ENCODE measurements at regions not wholly inside any gene's neighbourhood (a gene's known extent, or its start where the extent isn't known, plus 50 kb on each side); places are given as distances from the start of the nearest gene placed in this dataset.

DNA sequence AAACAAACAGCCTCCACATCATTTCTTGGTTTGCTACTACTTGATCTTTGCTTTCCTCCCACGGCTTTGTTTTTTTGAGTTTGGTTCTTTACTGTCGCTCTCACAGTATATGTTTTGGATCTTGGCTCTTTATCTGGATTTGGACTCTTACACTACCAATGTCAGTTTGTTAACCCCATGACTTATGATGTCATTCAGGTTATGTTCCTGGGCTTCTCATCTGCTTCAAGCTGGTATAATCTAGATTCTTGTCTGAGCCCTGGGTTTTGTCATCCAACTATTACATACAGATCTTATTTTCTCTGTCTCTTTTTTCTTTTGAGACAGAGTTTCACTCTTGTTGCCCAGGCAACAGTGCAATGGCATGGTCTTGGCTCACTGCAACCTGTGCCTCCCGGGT is 482.9 kb upstream of the TEX13C start:
- H3K4me3 ChIP-seq (ENCODE audit: low read depth, low read length, poor library complexity, severe bottlenecking) = no peak overlapping the region
- H3K9me2 ChIP-seq (ENCODE audit: low read depth, low read length) = no peaks in the 10 kb centered on the region
- H3K27me3 ChIP-seq (ENCODE audit: insufficient read depth, low read length) = no peaks in the 10 kb centered on the region
- no peak overlapping the region for H3K9ac ChIP-seq (ENCODE audit: low read length)
- H3K9me3 ChIP-seq (ENCODE audit: low read length) = no peaks in the 10 kb centered on the region
- no peak overlapping the region for H3K27ac ChIP-seq (ENCODE audit: low read depth, low read length, poor library complexity, severe bottlenecking)
- H3K4me1 ChIP-seq (ENCODE audit: insufficient read depth, low read length, severe bottlenecking) = no peaks in the 10 kb centered on the region
- H3K4me2 ChIP-seq (ENCODE audit: low read length) = no peak overlapping the region
- H3F3A ChIP-seq (ENCODE audit: insufficient read depth, low read length) = no peaks in the 10 kb centered on the region
- TF ChIP-seq EZH2 (IDR thresholded peaks at IDR 0.05; ENCODE audit: borderline replicate concordance, low read length) = no peak
- TF ChIP-seq, protein P1, sequence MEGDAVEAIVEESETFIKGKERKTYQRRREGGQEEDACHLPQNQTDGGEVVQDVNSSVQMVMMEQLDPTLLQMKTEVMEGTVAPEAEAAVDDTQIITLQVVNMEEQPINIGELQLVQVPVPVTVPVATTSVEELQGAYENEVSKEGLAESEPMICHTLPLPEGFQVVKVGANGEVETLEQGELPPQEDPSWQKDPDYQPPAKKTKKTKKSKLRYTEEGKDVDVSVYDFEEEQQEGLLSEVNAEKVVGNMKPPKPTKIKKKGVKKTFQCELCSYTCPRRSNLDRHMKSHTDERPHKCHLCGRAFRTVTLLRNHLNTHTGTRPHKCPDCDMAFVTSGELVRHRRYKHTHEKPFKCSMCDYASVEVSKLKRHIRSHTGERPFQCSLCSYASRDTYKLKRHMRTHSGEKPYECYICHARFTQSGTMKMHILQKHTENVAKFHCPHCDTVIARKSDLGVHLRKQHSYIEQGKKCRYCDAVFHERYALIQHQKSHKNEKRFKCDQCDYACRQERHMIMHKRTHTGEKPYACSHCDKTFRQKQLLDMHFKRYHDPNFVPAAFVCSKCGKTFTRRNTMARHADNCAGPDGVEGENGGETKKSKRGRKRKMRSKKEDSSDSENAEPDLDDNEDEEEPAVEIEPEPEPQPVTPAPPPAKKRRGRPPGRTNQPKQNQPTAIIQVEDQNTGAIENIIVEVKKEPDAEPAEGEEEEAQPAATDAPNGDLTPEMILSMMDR (IDR thresholded peaks at IDR 0.05; ENCODE audit: low read length) = no peak
- no peaks in the 10 kb centered on the region for H4K20me1 ChIP-seq (ENCODE audit: insufficient read depth, low read length)
- no peaks in the 10 kb centered on the region for H3K36me3 ChIP-seq (ENCODE audit: insufficient read depth, low read length)
- no peak overlapping the region for H2AFZ ChIP-seq (ENCODE audit: low read length)
- no peaks in the 10 kb centered on the region for H3K79me2 ChIP-seq (ENCODE audit: insufficient read depth, low read length)

DNA sequence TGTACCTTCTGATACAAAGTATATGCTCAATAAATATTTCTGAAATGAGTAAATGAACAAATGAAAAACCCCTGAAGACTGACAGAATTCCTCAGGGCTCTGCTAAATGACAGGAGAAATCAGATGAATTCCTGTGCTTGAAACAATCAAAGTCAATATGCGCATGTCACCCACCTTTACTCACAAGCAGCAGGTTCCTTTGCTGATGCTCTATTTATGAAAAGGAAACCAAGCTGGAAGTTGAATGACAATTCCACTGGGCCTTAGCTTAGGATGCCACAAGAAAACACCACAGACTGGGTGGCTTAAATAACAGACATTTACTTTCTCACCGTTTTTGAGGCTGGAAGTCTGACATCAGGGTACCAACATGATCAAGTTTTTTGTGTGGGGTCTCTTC is 477.5 kb upstream of the TEX13C start:
- H3K4me1 ChIP-seq (ENCODE audit: insufficient read depth, low read length, severe bottlenecking) = no peaks in the 10 kb centered on the region

GRCh38 chrX:124860736-124861135 is 458.9 kb upstream of the TEX13C start:
- Histone ChIP-seq H3K4me2 (ENCODE audit: low read length) (no peak overlapping the region), H3K27me3 (ENCODE audit: insufficient read depth, low read length) (no peaks in the 10 kb centered on the region), H3K4me1 (ENCODE audit: insufficient read depth, low read length, severe bottlenecking) (no peaks in the 10 kb centered on the region), H3K9me2 (ENCODE audit: low read depth, low read length) (no peaks in the 10 kb centered on the region), H3K9me3 (ENCODE audit: low read length) (no peaks in the 10 kb centered on the region), H3F3A (ENCODE audit: insufficient read depth, low read length) (no peaks in the 10 kb centered on the region), H3K79me2 (ENCODE audit: insufficient read depth, low read length) (no peaks in the 10 kb centered on the region), H3K27ac (ENCODE audit: low read depth, low read length, poor library complexity, severe bottlenecking) (no peak overlapping the region), H4K20me1 (ENCODE audit: insufficient read depth, low read length) (no peaks in the 10 kb centered on the region), H3K9ac (ENCODE audit: low read length) (no peak overlapping the region), H2AFZ (ENCODE audit: low read length) (no peak overlapping the region), H3K36me3 (ENCODE audit: insufficient read depth, low read length) (no peaks in the 10 kb centered on the region), H3K4me3 (ENCODE audit: low read depth, low read length, poor library complexity, severe bottlenecking) (no peak overlapping the region)
- TF ChIP-seq, protein P1 (IDR thresholded peaks at IDR 0.05; ENCODE audit: low read length) = no peak
- no peak for TF ChIP-seq EZH2 (IDR thresholded peaks at IDR 0.05; ENCODE audit: borderline replicate concordance, low read length)

More for the DNA sequence above, 477.5 kb upstream of the TEX13C start:
- no peak overlapping the region for H3K4me2 ChIP-seq (ENCODE audit: low read length)
- TF ChIP-seq, protein P1 (IDR thresholded peaks at IDR 0.05; ENCODE audit: low read length) = no peak
- TF ChIP-seq EZH2 (IDR thresholded peaks at IDR 0.05; ENCODE audit: borderline replicate concordance, low read length) = no peak
- no peaks in the 10 kb centered on the region for H4K20me1 ChIP-seq (ENCODE audit: insufficient read depth, low read length)
- no peak overlapping the region for H3K27ac ChIP-seq (ENCODE audit: low read depth, low read length, poor library complexity, severe bottlenecking)
- H2AFZ ChIP-seq (ENCODE audit: low read length) = no peak overlapping the region
- no peaks in the 10 kb centered on the region for H3K9me2 ChIP-seq (ENCODE audit: low read depth, low read length)
- no peaks in the 10 kb centered on the region for H3K9me3 ChIP-seq (ENCODE audit: low read length)
- H3K36me3 ChIP-seq (ENCODE audit: insufficient read depth, low read length) = no peaks in the 10 kb centered on the region
- H3K9ac ChIP-seq (ENCODE audit: low read length) = no peak overlapping the region
- H3K27me3 ChIP-seq (ENCODE audit: insufficient read depth, low read length) = no peaks in the 10 kb centered on the region
- H3K4me3 ChIP-seq (ENCODE audit: low read depth, low read length, poor library complexity, severe bottlenecking) = no peak overlapping the region
- H3K79me2 ChIP-seq (ENCODE audit: insufficient read depth, low read length) = no peaks in the 10 kb centered on the region
- H3F3A ChIP-seq (ENCODE audit: insufficient read depth, low read length) = no peaks in the 10 kb centered on the region
